Right renal cortex interstitium (tissue), 3 donors: ENCODE measurements at regions not wholly inside any gene's neighbourhood (a gene's known extent, or its start where the extent isn't known, plus 50 kb on each side); places are given as distances from the start of the nearest gene placed in this dataset.

Source experiments
- DNase-seq, 3 donors: peaks; one replicate each; pipeline ENCODE4 v3.0.0-alpha.2; 2013; ENCODE audit warnings: low read depth in 3 of 3, low spot score in 2 of 3

- DNase-seq, result no peak
Measured at GRCh38 chr2:217749008-217749407, 253.8 kb downstream of the TNS1 start.

GRCh38 chr2:217746808-217747207 is 256.0 kb downstream of the TNS1 start:
- no peak for DNase-seq

- DNase-seq, result no peak
Measured at GRCh38 chr2:217743966-217744761, 258.6 kb downstream of the TNS1 start.

- no peak for DNase-seq
Measured at GRCh38 chr2:217743407-217743806, 259.4 kb downstream of the TNS1 start.

GRCh38 chr2:217742841-217743240 is 260.0 kb downstream of the TNS1 start:
- DNase-seq, result no peak

- DNase-seq, result no peak
Measured at GRCh38 chr2:217742276-217742675, 260.5 kb downstream of the TNS1 start.

GRCh38 chr2:217741381-217741955 is 261.3 kb downstream of the TNS1 start:
- DNase-seq, result no peak

- DNase-seq, result no peak
Measured at GRCh38 chr2:217740756-217741155, 262.0 kb downstream of the TNS1 start.

GRCh38 chr2:217740178-217740577 is 262.6 kb downstream of the TNS1 start:
- no peak for DNase-seq

- DNase-seq, result no peak
Measured at GRCh38 chr2:217739741-217740140, 263.1 kb downstream of the TNS1 start.

- DNase-seq, result no peak
Measured at GRCh38 chr2:217738061-217738460, 264.7 kb downstream of the TNS1 start.

GRCh38 chr2:217736776-217737550 is 265.8 kb downstream of the TNS1 start:
- DNase-seq, result no peak

GRCh38 chr2:217735899-217736298 is 266.9 kb downstream of the TNS1 start:
- no peak for DNase-seq

- no peak for DNase-seq
Measured at GRCh38 chr2:217735034-217735433, 267.8 kb downstream of the TNS1 start.

GRCh38 chr2:217733461-217733860 is 269.3 kb downstream of the TNS1 start:
- no peak for DNase-seq

GRCh38 chr2:217732992-217733391 is 269.8 kb downstream of the TNS1 start:
- no peak for DNase-seq

GRCh38 chr2:217731805-217732204 is 271.0 kb downstream of the TNS1 start:
- DNase-seq, result no peak

GRCh38 chr2:217729421-217730053 is 273.3 kb downstream of the TNS1 start:
- DNase-seq, result no peak

GRCh38 chr2:217727801-217728200 is 275.0 kb downstream of the TNS1 start:
- no peak for DNase-seq

GRCh38 chr2:217725409-217725808 is 277.4 kb downstream of the TNS1 start:
- DNase-seq, result no peak

- no peak for DNase-seq
Measured at GRCh38 chr2:217724471-217724870, 278.3 kb downstream of the TNS1 start.
